GM13976 (cell line): ENCODE measurements at regions not wholly inside any gene's neighbourhood (a gene's known extent, or its start where the extent isn't known, plus 50 kb on each side); places are given as distances from the start of the nearest gene placed in this dataset.

ENCODE experiments used
- DNase-seq: peaks from one replicate; pipeline ENCODE4 v3.0.0; 2012; ENCODE audit warnings: low spot score
- in situ Hi-C: fragments of 300-500 bp; cut with MboI; formaldehyde crosslinking; loops from one replicate; pipeline ENCODE4 v1.12.0; 2022; ENCODE audit warnings: low sequenced_read_pairs, mixed read lengths, inconsistent platforms; ENCODE audit not compliant: unreplicated experiment
- TF ChIP-seq, protein P1 (sequence below): IDR thresholded peaks from 2 replicates; pipeline ENCODE4 v1.5.1; 2012; ENCODE audit warnings: borderline replicate concordance, mild to moderate bottlenecking; ENCODE audit not compliant: insufficient read depth; ENCODE audit errors: extremely low read depth, missing control alignments, control extremely low read depth

DNA sequence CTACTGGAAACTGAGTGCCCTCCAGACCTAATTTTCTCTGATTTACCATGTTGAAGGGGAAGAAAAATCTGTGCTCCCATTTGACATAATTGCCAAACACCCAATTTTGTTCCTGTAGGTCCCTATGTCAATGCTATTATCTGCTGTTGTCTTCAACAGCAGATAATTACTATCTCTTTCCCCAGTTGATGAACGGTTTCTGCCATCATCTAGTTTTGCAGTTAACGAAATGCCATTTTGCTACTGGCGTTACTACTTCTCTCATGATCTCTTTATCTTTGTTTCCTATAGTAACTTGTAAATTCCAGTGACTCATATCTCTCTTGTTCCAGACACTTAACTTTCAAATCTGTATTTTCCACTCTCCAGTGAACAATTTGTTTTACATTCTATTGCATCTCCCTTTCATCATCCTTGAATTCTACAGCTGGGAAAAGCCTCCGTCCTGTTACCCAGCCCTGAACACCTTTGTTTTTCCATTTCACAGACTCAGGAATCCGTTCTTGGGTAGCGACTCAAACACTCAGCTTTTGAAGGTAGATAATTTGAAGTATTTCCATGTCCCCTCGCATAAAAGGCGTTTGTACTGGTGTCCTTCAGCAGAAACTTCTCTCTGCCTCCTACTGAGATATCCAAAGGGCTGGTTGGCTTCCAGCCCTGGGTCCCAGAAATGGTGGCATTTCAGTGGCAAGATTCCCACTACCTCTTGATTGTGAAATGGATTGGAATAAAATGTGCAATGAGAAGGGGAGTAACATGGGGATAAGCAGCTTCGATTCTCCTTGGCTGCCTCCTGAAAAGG, 111.7 kb downstream of the FOXB1 start:
- no peak for DNase-seq

DNA sequence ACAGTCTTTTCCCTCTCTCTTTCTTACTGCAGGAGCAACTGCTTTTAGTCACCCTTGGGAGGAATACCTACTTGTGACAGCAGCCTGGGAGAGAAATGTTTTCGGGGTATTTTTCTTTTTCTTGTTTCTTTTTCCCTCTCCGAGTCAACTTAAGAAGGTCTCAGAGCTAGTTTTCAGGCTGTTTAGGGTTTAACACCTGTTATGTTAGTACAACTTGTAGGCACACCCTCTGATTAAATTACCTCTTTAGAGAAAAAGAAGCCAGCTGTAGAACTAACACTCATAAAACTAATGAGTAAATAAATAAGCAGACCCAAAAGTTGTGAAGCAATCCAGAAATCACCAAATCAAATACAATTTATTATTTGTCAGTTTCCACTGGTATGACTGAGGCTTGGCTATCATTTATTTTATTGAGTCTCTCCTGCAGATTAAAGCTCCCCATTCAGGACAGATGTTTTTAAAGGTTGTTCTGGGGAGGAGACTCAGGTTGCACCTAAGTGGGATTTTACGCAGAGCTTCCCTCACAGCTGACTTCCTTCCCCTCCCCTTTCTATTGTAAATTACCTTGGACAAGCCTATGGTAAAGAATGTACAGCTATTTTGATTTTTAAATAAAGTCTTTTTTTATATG, 112.5 kb downstream of the FOXB1 start:
- no peak for DNase-seq
- in situ Hi-C loops: no loop called here
- TF ChIP-seq, protein P1, sequence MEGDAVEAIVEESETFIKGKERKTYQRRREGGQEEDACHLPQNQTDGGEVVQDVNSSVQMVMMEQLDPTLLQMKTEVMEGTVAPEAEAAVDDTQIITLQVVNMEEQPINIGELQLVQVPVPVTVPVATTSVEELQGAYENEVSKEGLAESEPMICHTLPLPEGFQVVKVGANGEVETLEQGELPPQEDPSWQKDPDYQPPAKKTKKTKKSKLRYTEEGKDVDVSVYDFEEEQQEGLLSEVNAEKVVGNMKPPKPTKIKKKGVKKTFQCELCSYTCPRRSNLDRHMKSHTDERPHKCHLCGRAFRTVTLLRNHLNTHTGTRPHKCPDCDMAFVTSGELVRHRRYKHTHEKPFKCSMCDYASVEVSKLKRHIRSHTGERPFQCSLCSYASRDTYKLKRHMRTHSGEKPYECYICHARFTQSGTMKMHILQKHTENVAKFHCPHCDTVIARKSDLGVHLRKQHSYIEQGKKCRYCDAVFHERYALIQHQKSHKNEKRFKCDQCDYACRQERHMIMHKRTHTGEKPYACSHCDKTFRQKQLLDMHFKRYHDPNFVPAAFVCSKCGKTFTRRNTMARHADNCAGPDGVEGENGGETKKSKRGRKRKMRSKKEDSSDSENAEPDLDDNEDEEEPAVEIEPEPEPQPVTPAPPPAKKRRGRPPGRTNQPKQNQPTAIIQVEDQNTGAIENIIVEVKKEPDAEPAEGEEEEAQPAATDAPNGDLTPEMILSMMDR: no peak

More for the DNA sequence above, 111.7 kb downstream of the FOXB1 start:
- in situ Hi-C loops: no loop called here
- TF ChIP-seq, protein P1: no peak

DNA sequence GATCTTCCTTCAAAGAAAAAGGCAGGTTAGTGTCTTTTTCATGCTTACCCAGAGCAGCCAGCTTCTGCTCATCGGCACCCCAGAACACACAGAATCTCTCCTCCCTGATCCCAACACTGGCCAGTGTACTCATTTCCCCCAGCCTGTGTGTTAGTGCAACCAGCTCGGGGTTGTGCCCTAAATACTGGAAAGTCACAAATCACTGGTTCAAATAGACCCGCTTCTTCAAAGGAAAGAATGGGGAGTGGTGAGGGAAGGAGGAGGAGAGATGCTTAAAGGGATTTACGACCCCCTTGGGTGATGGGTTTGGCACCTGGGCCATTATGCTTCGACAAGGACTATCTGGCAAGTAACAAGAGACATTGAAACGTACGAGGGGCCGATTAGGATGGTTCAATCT, 114.0 kb downstream of the FOXB1 start:
- no peak for DNase-seq
- in situ Hi-C loops: no loop called here
- TF ChIP-seq, protein P1: no peak

DNA sequence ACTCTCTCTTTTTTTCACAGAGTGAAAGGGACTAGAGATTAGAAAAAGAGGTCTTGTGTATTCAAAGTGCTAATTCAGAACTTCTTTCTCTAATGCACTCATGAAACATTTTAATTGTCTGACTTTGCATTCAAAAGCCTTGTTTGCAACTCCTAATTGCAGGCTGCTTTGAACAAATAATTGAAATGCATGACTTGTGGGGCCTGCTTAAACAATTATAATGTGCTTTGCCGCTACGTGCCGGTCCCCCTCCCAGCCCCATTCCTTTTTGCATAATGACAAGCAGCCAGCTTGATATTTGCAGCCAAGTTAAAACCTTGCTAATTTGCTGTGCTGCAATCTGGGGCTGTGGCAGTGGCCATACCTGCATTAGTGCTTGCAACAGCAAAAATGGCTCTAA, 114.5 kb downstream of the FOXB1 start:
- in situ Hi-C loops: no loop called here
- no peak for DNase-seq
- TF ChIP-seq, protein P1: no peak

DNA sequence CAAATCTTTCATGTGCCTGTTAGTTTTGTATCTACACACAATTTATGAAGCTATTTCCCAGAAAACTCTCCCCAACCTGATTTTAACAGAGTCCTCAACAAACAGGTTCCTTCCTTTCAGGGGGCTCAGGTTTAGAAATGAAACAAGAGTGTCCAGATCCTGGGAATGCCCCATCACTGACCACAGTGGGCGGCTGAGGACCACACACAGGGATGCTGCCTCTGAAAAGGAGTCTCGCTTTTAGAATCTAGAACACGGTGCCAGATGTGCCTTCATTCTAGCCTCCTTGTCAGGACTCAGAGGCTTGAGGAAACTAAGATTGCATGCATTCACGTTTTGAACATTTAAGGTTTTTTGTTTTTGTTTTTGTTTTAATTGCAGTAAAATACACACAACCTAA, 115.0 kb downstream of the FOXB1 start:
- no peak for DNase-seq
- TF ChIP-seq, protein P1: no peak
- in situ Hi-C loops: no loop called here

DNA sequence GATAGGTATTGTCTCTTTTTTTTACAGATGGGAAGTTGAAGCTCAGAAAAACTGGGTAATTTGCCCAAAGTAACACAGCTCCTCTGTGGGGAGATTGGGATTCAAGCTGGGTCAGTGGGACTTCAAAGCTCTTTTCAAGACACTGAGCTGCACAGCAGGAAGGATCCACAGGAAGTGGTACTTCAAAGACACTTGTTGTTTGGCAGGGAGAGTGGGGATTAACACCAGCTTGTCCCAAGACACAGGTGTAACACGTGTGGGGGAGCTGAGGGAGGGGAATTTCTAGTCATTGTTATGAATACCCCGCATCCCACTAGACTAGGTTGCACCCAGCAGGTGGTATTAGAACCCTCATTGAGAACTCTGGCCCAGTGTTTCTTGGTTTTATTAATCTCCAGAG, 116.0 kb downstream of the FOXB1 start:
- in situ Hi-C loops: no loop called here
- TF ChIP-seq, protein P1: no peak
- DNase-seq: no peak
